AG04449 (cell line): ENCODE measurements at regions not wholly inside any gene's neighbourhood (a gene's known extent, or its start where the extent isn't known, plus 50 kb on each side); places are given as distances from the start of the nearest gene placed in this dataset.

ENCODE experiments used
- CTCF ChIA-PET: fragments of 350-600 bp; formaldehyde crosslinking; extraction: SDS; loops from one replicate; lab custom pipeline; 2021; ENCODE audit warnings: antibody characterized with exemption; lab: Yijun Ruan, JAX
- POLR2A ChIA-PET: fragments of 400-600, 350-600 bp; formaldehyde crosslinking; extraction: SDS; loops from one replicate; lab custom pipeline; 2020; ENCODE audit warnings: antibody characterized with exemption, inconsistent platforms; lab: Yijun Ruan, JAX
- DNase-seq: peaks from one replicate; pipeline ENCODE4 v3.0.0-alpha.2; 2010; ENCODE audit warnings: low read depth, low spot score
- H3K4me3 ChIP-seq: 2 replicates; pipeline ENCODE4 v1.5.1; 2011; ENCODE audit warnings: low read depth, mild to moderate bottlenecking, control low read depth, low read length
- CTCF ChIP-seq: IDR thresholded peaks from one replicate; pipeline ENCODE4 v1.5.1; 2011; ENCODE audit warnings: mild to moderate bottlenecking, moderate library complexity, low read length, control low read depth, inconsistent platforms; ENCODE audit not compliant: insufficient read depth; ENCODE audit errors: missing control alignments

- TF ChIP-seq CTCF = no peak
- POLR2A ChIA-PET = no interaction called here
- CTCF ChIA-PET = no interaction called here
- DNase-seq = no peak
- H3K4me3 ChIP-seq = no peak overlapping the region
These were observed 55.3 kb upstream of the TECRL start for GRCh38 chr4:64464581-64464980.
